22Rv1 (cell line): ENCODE measurements at regions not wholly inside any gene's neighbourhood (a gene's known extent, or its start where the extent isn't known, plus 50 kb on each side); places are given as distances from the start of the nearest gene placed in this dataset.

Experiments used
- CTCF ChIP-seq: fragments of 450-650 bp; IDR thresholded peaks from 2 replicates; pipeline ENCODE4 v1.5.1; 2017; ENCODE audit warnings: mild to moderate bottlenecking
- ZFX ChIP-seq: fragments of 450-650 bp; IDR thresholded peaks from 2 replicates; pipeline ENCODE4 v1.6.1; 2017; ENCODE audit warnings: antibody characterized with exemption, borderline replicate concordance

- TF ChIP-seq CTCF: no peak
- no peak for TF ChIP-seq ZFX
Measured at GRCh38 chr6:811191-811590, 118.3 kb upstream of the EXOC2 start.
